Kidney (tissue), 13 donors: ENCODE measurements at regions not wholly inside any gene's neighbourhood (a gene's known extent, or its start where the extent isn't known, plus 50 kb on each side); places are given as distances from the start of the nearest gene placed in this dataset.

Experiments
- DNase-seq, 5 donors: peaks; one replicate each; pipeline ENCODE4 v3.0.0-alpha.2; 2013 to 2020
- FAIRE-seq: peaks from 2 replicates; lab custom pipeline; 2012; peaks lifted over from hg19 to GRCh38; lab: Jason Lieb, UNC
- H3K27ac ChIP-seq, 2 donors: one replicate each; pipeline ENCODE4 v1.7.0; 2013; ENCODE audit warnings: low read depth in 2 of 2, low read length in 2 of 2, inconsistent platforms in 1 of 2
- H3K27me3 ChIP-seq: one replicate; pipeline ENCODE4 v1.7.1; 2013; ENCODE audit warnings: low read length, inconsistent platforms; ENCODE audit not compliant: control insufficient read depth, insufficient read depth
- H3K36me3 ChIP-seq, 3 donors: one replicate each; pipeline versions ENCODE4 v1.7.0 to v1.7.1; 2013; ENCODE audit warnings: low read length in 3 of 3, control low read depth in 1 of 3, inconsistent platforms in 1 of 3; ENCODE audit not compliant: insufficient read depth in 3 of 3, control insufficient read depth in 2 of 3
- H3K4me1 ChIP-seq, 3 donors: one replicate each; pipeline versions ENCODE4 v1.7.0 to v1.7.1; 2013; ENCODE audit warnings: low read length in 3 of 3, inconsistent platforms in 1 of 3, low read depth in 1 of 3; ENCODE audit not compliant: control insufficient read depth in 2 of 3, insufficient read depth in 2 of 3
- H3K4me3 ChIP-seq, 3 donors: one replicate each; pipeline versions ENCODE4 v1.7.0 to v1.8.1; 2013; ENCODE audit warnings: low read length in 3 of 3, control low read depth in 1 of 3, inconsistent platforms in 1 of 3
- H3K9ac ChIP-seq, 3 donors: one replicate each; pipeline versions ENCODE4 v1.7.0 to v1.7.1; 2013; ENCODE audit warnings: low read length in 3 of 3, control low read depth in 1 of 3, inconsistent platforms in 1 of 3
- H3K9me3 ChIP-seq, 3 donors: one replicate each; pipeline versions ENCODE4 v1.7.0 to v1.7.1; 2013; ENCODE audit warnings: low read length in 3 of 3, control low read depth in 1 of 3, inconsistent platforms in 1 of 3; ENCODE audit not compliant: control insufficient read depth in 2 of 3, insufficient read depth in 1 of 3
- intact Hi-C: fragments of 100-400 bp; cut with DNase I; formaldehyde crosslinking; loops from one replicate; pipeline ENCODE4 v1.11.1; 2022
- TF ChIP-seq, protein P1 (sequence below): IDR thresholded peaks from 3 replicates; pipeline ENCODE4 v1.5.1; 2012; ENCODE audit warnings: mild to moderate bottlenecking, moderate library complexity, borderline replicate concordance; ENCODE audit not compliant: insufficient read depth; ENCODE audit errors: extremely low read depth
- donor health status: control.
- donor health status: control.
- donor health status: control.
- donor health status: control.
- donor health status: control.
- donor health status: DM: yes; HTN: yes; CAD: no.
- donor health status: Normal renal cell carcinoma (clear cell type).

DNA sequence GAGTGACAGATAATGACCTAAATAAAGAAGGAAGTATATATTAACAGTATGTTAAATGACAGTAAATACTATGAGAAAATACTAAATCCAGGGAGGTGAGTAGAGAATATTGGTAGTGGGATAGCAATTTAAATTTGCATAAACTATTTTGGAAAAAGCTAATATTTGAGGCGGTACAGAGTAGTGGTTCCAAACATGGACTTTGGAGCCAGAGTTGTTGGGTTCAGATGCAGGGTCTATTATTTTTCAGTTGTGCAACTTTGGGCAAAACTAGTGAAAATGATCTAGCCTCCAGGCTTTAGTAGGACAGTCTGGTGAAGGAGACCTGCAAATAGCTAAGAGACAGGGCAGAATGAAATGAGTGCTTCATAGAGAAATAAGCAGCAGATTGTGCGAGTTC lies 84.8 kb upstream of the SOX3 start:
- Histone ChIP-seq H3K9me3 (no peaks in the 10 kb centered on the region), H3K4me3 (no peak overlapping the region), H3K9ac (no peak overlapping the region), H3K4me1 (no peaks in the 10 kb centered on the region), H3K27ac (no peak overlapping the region), H3K36me3 (no peaks in the 10 kb centered on the region), H3K27me3 (peaks cover 2% of the 10 kb centered on the region)
- TF ChIP-seq, protein P1, sequence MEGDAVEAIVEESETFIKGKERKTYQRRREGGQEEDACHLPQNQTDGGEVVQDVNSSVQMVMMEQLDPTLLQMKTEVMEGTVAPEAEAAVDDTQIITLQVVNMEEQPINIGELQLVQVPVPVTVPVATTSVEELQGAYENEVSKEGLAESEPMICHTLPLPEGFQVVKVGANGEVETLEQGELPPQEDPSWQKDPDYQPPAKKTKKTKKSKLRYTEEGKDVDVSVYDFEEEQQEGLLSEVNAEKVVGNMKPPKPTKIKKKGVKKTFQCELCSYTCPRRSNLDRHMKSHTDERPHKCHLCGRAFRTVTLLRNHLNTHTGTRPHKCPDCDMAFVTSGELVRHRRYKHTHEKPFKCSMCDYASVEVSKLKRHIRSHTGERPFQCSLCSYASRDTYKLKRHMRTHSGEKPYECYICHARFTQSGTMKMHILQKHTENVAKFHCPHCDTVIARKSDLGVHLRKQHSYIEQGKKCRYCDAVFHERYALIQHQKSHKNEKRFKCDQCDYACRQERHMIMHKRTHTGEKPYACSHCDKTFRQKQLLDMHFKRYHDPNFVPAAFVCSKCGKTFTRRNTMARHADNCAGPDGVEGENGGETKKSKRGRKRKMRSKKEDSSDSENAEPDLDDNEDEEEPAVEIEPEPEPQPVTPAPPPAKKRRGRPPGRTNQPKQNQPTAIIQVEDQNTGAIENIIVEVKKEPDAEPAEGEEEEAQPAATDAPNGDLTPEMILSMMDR, result no peak
- no peak for FAIRE-seq
- intact Hi-C loops, result no loop called here
- no peak for DNase-seq

DNA sequence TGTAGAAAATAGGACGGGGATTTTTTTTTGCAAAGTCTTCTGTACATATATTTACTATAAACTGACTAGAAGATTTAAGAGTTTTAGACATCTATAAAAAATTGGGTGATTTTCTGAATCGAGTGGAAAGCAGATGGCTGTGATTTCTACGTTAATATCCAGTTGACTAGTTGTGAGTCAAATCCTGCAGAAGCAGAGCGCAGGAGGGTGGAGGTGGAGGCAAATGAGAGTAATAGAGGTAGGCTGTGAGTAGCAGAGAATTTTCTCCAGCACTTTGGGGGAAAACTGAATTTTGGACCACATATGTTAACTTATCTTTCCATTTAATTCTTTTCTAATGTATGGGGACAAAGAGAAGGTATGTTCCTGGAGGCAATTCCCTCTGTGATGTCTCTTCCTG lies 82.1 kb upstream of the SOX3 start:
- H3K27ac ChIP-seq, result no peak overlapping the region
- H3K4me1 ChIP-seq, result no peaks in the 10 kb centered on the region
- H3K9ac ChIP-seq, result no peak overlapping the region
- DNase-seq (no peak), FAIRE-seq (no peak)
- H3K36me3 ChIP-seq, result no peaks in the 10 kb centered on the region
- intact Hi-C loops, result no loop called here
- TF ChIP-seq, protein P1, result no peak
- H3K4me3 ChIP-seq, result no peak overlapping the region
- no peaks in the 10 kb centered on the region for H3K9me3 ChIP-seq
- peaks cover 2% of the 10 kb centered on the region for H3K27me3 ChIP-seq

DNA sequence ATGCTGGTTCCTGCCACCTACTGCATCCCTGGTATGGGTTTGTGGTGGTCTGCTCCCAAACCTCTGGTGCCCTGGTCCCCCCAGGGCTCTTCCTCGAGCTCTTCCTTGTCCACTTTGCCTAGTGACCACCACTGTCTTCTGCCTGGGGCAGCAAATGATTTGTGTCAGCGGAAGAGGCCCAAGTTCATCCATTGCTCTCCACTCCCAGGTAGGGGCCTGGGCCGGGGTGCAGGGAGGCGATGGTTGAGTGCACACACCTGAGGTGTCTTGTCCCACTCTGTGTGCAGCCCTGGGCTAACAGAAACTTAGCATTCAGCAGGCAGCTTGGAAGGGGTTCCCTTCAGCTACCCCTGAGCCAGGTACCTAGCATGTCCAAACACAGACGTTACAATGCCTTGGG lies 75.6 kb upstream of the SOX3 start:
- intact Hi-C loops, result no loop called here
- no peaks in the 10 kb centered on the region for H3K27me3 ChIP-seq
- no peak overlapping the region for H3K4me3 ChIP-seq
- H3K9ac ChIP-seq, result no peak overlapping the region
- TF ChIP-seq, protein P1, result no peak
- H3K4me1 ChIP-seq, result no peaks in the 10 kb centered on the region
- no peaks in the 10 kb centered on the region for H3K9me3 ChIP-seq
- no peaks in the 10 kb centered on the region for H3K36me3 ChIP-seq
- no peak overlapping the region for H3K27ac ChIP-seq
- DNase-seq, result peak in 1 of 5 donors; percentile 32
- FAIRE-seq, result no peak

DNA sequence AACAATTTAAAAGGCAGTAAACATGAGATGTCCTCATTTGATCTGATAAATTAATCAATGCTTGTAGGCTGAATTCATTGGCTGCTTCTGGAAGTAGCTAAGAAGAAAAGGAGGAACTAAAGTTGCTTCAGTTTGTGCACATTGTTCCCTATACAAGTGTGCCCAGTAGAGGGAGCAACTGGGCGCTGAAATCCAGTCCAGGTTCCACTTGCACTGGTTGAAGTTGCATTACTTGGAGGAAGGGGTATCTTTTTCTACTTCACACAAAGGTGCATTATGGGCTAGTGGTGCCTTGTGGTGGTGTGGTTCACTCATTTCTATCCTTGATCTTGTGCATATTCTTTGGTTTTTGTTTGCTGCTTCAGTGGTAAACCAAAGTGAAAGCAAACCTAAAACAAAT lies 67.9 kb upstream of the SOX3 start:
- DNase-seq, result peak in 4 of 5 donors; percentile 25 to 34 (median 27)

More for the DNA sequence above, 67.9 kb upstream of the SOX3 start:
- H3K4me3 ChIP-seq, result no peak overlapping the region
- H3K4me1 ChIP-seq, result no peaks in the 10 kb centered on the region
- no peak overlapping the region for H3K9ac ChIP-seq
- H3K27me3 ChIP-seq, result no peaks in the 10 kb centered on the region
- H3K27ac ChIP-seq, result no peak overlapping the region
- no peaks in the 10 kb centered on the region for H3K36me3 ChIP-seq
- TF ChIP-seq, protein P1, result peak; percentile 18
- intact Hi-C loops, result no loop called here
- peak; percentile 84 for FAIRE-seq
- H3K9me3 ChIP-seq, result no peaks in the 10 kb centered on the region
